GM23338 (cell line): ENCODE measurements at regions not wholly inside any gene's neighbourhood (a gene's known extent, or its start where the extent isn't known, plus 50 kb on each side); places are given as distances from the start of the nearest gene placed in this dataset.

Source experiments
- ATAC-seq: fragments of 200-7000 bp; cut with Tn5 transposase; 3 replicates; pipeline ENCODE4 v1.9.1; 2020
- DNase-seq: peaks from one replicate; pipeline ENCODE4 v3.0.0-alpha.2; 2015; ENCODE audit warnings: low spot score
- H2AFZ ChIP-seq: fragments of 200-600 bp; sonication (generic); 2 replicates; pipeline ENCODE4 v1.8.0; 2016; ENCODE audit warnings: antibody characterized with exemption, mild to moderate bottlenecking, moderate library complexity
- H3F3A ChIP-seq: fragments of 200-600 bp; sonication (generic); replicated peaks from 2 replicates; pipeline ENCODE4 v1.8.0; 2017; ENCODE audit warnings: antibody characterized with exemption, mixed run types, low read depth
- H3K27ac ChIP-seq: fragments of 200-600 bp; sonication (generic); 2 replicates; pipeline ENCODE4 v1.6.1; 2016; ENCODE audit warnings: low read depth
- H3K27me3 ChIP-seq: fragments of 200-600 bp; sonication (generic); 2 replicates; pipeline ENCODE4 v1.8.0; 2016; ENCODE audit warnings: mild to moderate bottlenecking, mixed run types, moderate library complexity; ENCODE audit not compliant: insufficient read depth
- H3K36me3 ChIP-seq: fragments of 200-600 bp; sonication (generic); 2 replicates; pipeline ENCODE4 v1.8.0; 2016; ENCODE audit warnings: mild to moderate bottlenecking; ENCODE audit not compliant: insufficient read depth
- H3K4me1 ChIP-seq: fragments of 200-600 bp; sonication (generic); 2 replicates; pipeline ENCODE4 v1.8.0; 2016; ENCODE audit warnings: mild to moderate bottlenecking, moderate library complexity; ENCODE audit not compliant: insufficient read depth
- H3K4me2 ChIP-seq: fragments of 200-600 bp; sonication (generic); 2 replicates; pipeline ENCODE4 v1.7.1; 2017; ENCODE audit warnings: mixed run types
- H3K4me3 ChIP-seq: fragments of 200-600 bp; sonication (generic); 2 replicates; pipeline ENCODE4 v1.6.1; 2016; ENCODE audit warnings: mixed run types
- H3K79me2 ChIP-seq: fragments of 200-600 bp; sonication (generic); replicated peaks from 2 replicates; pipeline ENCODE4 v1.8.0; 2017; ENCODE audit warnings: mild to moderate bottlenecking; ENCODE audit not compliant: insufficient read depth
- H3K9me2 ChIP-seq: fragments of 200-600 bp; sonication (generic); 2 replicates; pipeline ENCODE4 v1.8.0; 2017; ENCODE audit not compliant: insufficient read depth
- H4K20me1 ChIP-seq: fragments of 200-600 bp; sonication (generic); replicated peaks from 2 replicates; pipeline ENCODE4 v1.8.0; 2017; ENCODE audit warnings: mild to moderate bottlenecking; ENCODE audit not compliant: insufficient read depth
- H3K27ac Mint-ChIP-seq: 2 replicates; pipeline ENCODE4 v1.8.0; 2020; ENCODE audit warnings: inconsistent platforms, mild to moderate bottlenecking, moderate library complexity, mixed read lengths
- H3K27me3 Mint-ChIP-seq: 3 replicates; pipeline ENCODE4 v1.8.0; 2022; ENCODE audit warnings: low read depth, mild to moderate bottlenecking, moderate library complexity, mixed read lengths, inconsistent platforms; ENCODE audit not compliant: insufficient read depth, poor library complexity
- H3K36me3 Mint-ChIP-seq: 3 replicates; pipeline ENCODE4 v1.8.0; 2021; ENCODE audit warnings: low read depth, mild to moderate bottlenecking, inconsistent platforms, moderate library complexity, mixed read lengths
- H3K4me1 Mint-ChIP-seq: 3 replicates; pipeline ENCODE4 v1.8.0; 2020; ENCODE audit warnings: mild to moderate bottlenecking, inconsistent platforms, mixed read lengths
- H3K4me3 Mint-ChIP-seq: 3 replicates; pipeline ENCODE4 v1.8.0; 2021; ENCODE audit warnings: moderate library complexity, mild to moderate bottlenecking, inconsistent platforms, mixed read lengths
- H3K9me3 Mint-ChIP-seq: 3 replicates; pipeline ENCODE4 v1.8.0; 2020; ENCODE audit warnings: moderate library complexity, mild to moderate bottlenecking, inconsistent platforms, mixed read lengths
- EZH2 ChIP-seq: fragments of 200-600 bp; sonication (generic); IDR thresholded peaks from one replicate; pipeline ENCODE4 v1.8.0; 2017; ENCODE audit warnings: antibody characterized with exemption, mild to moderate bottlenecking, low read depth; ENCODE audit not compliant: unreplicated experiment
- POLR2AphosphoS5 ChIP-seq: IDR thresholded peaks from 2 replicates; pipeline ENCODE4 v1.6.1; 2016; ENCODE audit warnings: antibody characterized with exemption, low read depth
- STAT1 ChIP-seq: IDR thresholded peaks from one replicate; pipeline ENCODE4 v1.6.1; 2016; ENCODE audit warnings: antibody characterized with exemption; ENCODE audit not compliant: unreplicated experiment
- ZNF331 ChIP-seq: fragments of 250-450 bp; sonication (Bioruptor Pico); IDR thresholded peaks from 2 replicates; pipeline ENCODE4 v1.5.0; 2020; ENCODE audit warnings: low read depth, mild to moderate bottlenecking, moderate library complexity
- TF ChIP-seq, protein P1 (sequence below): fragments of 250-450 bp; sonication (Bioruptor Pico); IDR thresholded peaks from 2 replicates; pipeline ENCODE4 v1.5.0; 2020; ENCODE audit warnings: mild to moderate bottlenecking, moderate library complexity
- TF ChIP-seq, protein P2 (sequence below), 2 experiments: fragments of 200-600 bp in 1 of 2; sonication (generic) in 1 of 2; conservative IDR thresholded peaks; 2 replicates each; pipeline versions ENCODE4 v1.5.1 to v1.6.1; 2016 to 2017; ENCODE audit warnings: antibody characterized with exemption in 2 of 2, low read depth in 2 of 2, mild to moderate bottlenecking in 2 of 2, moderate library complexity in 1 of 2
- TF ChIP-seq, protein P3 (sequence below): IDR thresholded peaks from 2 replicates; pipeline ENCODE4 v1.6.1; 2016; ENCODE audit warnings: antibody characterized with exemption

DNA sequence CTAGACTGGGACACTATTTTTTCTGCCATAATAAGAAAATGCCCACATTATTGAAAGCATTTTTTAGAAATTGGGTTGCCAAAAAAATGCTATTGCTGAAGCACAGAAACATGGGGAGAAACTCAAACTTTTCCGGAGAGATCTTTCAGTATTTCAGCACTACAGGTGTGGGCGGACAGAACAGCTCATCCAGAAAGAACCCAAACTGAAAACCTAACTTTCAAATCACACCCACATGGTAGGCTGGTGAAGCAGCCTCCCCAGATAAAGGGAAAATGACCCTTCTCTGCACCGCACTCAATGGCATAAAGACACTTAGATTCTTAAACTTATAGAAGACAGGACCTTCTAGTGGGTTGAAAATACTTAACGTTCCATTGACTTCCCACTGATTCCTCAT is 62.3 kb upstream of the TMPO start (continued):
- TF ChIP-seq, protein P1, sequence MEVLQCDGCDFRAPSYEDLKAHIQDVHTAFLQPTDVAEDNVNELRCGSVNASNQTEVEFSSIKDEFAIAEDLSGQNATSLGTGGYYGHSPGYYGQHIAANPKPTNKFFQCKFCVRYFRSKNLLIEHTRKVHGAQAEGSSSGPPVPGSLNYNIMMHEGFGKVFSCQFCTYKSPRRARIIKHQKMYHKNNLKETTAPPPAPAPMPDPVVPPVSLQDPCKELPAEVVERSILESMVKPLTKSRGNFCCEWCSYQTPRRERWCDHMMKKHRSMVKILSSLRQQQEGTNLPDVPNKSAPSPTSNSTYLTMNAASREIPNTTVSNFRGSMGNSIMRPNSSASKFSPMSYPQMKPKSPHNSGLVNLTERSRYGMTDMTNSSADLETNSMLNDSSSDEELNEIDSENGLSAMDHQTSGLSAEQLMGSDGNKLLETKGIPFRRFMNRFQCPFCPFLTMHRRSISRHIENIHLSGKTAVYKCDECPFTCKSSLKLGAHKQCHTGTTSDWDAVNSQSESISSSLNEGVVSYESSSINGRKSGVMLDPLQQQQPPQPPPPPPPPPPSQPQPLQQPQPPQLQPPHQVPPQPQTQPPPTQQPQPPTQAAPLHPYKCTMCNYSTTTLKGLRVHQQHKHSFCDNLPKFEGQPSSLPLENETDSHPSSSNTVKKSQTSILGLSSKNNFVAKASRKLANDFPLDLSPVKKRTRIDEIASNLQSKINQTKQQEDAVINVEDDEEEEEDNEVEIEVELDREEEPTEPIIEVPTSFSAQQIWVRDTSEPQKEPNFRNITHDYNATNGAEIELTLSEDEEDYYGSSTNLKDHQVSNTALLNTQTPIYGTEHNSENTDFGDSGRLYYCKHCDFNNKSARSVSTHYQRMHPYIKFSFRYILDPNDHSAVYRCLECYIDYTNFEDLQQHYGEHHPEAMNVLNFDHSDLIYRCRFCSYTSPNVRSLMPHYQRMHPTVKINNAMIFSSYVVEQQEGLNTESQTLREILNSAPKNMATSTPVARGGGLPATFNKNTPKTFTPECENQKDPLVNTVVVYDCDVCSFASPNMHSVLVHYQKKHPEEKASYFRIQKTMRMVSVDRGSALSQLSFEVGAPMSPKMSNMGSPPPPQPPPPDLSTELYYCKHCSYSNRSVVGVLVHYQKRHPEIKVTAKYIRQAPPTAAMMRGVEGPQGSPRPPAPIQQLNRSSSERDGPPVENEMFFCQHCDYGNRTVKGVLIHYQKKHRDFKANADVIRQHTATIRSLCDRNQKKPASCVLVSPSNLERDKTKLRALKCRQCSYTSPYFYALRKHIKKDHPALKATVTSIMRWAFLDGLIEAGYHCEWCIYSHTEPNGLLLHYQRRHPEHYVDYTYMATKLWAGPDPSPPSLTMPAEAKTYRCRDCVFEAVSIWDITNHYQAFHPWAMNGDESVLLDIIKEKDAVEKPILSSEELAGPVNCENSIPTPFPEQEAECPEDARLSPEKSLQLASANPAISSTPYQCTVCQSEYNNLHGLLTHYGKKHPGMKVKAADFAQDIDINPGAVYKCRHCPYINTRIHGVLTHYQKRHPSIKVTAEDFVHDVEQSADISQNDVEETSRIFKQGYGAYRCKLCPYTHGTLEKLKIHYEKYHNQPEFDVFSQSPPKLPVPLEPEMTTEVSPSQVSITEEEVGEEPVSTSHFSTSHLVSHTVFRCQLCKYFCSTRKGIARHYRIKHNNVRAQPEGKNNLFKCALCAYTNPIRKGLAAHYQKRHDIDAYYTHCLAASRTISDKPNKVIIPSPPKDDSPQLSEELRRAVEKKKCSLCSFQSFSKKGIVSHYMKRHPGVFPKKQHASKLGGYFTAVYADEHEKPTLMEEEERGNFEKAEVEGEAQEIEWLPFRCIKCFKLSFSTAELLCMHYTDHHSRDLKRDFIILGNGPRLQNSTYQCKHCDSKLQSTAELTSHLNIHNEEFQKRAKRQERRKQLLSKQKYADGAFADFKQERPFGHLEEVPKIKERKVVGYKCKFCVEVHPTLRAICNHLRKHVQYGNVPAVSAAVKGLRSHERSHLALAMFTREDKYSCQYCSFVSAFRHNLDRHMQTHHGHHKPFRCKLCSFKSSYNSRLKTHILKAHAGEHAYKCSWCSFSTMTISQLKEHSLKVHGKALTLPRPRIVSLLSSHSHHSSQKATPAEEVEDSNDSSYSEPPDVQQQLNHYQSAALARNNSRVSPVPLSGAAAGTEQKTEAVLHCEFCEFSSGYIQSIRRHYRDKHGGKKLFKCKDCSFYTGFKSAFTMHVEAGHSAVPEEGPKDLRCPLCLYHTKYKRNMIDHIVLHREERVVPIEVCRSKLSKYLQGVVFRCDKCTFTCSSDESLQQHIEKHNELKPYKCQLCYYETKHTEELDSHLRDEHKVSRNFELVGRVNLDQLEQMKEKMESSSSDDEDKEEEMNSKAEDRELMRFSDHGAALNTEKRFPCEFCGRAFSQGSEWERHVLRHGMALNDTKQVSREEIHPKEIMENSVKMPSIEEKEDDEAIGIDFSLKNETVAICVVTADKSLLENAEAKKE = no peak
- TF ChIP-seq EZH2 (no peak), ZNF331 (CRISPR knock-in tag) (no peak), POLR2AphosphoS5 (no peak)
- TF ChIP-seq, protein P2, sequence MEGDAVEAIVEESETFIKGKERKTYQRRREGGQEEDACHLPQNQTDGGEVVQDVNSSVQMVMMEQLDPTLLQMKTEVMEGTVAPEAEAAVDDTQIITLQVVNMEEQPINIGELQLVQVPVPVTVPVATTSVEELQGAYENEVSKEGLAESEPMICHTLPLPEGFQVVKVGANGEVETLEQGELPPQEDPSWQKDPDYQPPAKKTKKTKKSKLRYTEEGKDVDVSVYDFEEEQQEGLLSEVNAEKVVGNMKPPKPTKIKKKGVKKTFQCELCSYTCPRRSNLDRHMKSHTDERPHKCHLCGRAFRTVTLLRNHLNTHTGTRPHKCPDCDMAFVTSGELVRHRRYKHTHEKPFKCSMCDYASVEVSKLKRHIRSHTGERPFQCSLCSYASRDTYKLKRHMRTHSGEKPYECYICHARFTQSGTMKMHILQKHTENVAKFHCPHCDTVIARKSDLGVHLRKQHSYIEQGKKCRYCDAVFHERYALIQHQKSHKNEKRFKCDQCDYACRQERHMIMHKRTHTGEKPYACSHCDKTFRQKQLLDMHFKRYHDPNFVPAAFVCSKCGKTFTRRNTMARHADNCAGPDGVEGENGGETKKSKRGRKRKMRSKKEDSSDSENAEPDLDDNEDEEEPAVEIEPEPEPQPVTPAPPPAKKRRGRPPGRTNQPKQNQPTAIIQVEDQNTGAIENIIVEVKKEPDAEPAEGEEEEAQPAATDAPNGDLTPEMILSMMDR (conservative IDR thresholded peaks at IDR 0.05; ENCODE audit: low read depth in 2 of 2) = no peak

DNA sequence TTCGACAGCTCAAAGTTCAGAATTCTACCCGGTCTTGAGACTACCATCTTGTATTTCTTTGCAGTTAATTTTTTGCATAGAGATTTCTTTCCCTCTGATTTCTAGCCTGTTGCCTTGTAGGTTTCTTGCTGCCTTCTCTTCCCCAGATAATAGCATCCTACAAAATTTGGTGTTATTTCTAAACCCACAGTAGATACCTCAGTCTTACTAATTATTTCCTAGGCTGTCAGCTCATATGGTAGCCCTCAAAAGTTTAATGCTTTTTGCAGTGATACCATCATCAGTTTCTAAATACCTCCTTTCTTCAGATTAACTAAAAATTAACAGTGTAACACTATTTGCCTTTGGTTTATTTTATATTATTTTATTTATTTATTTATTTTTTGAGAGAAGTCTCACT is 61.9 kb upstream of the TMPO start:
- Histone ChIP-seq H3K4me3 (no peak overlapping the region), H2AFZ (no peak overlapping the region), H4K20me1 (no peaks in the 10 kb centered on the region), H3K4me1 (peaks cover 7% of the 10 kb centered on the region; the same call in 1 of the 2 replicates), H3K27ac (no peak overlapping the region), H3K4me2 (no peak overlapping the region), H3K9me2 (no peaks in the 10 kb centered on the region), H3K79me2 (no peaks in the 10 kb centered on the region), H3F3A (peaks cover 4% of the 10 kb centered on the region; the same call in 1 of the 2 replicates), H3K27me3 (peaks cover 7% of the 10 kb centered on the region; the same call in 1 of the 2 replicates), H3K36me3 (no peaks in the 10 kb centered on the region)
- Mint-ChIP-seq H3K36me3 (peaks cover 3% of the 10 kb centered on the region; the same call in 1 of the 3 replicates), H3K27ac (no peak overlapping the region), H3K4me1 (peaks cover 8% of the 10 kb centered on the region; the same call in 2 of the 3 replicates), H3K4me3 (no peak overlapping the region), H3K27me3 (peaks cover 10% of the 10 kb centered on the region), H3K9me3 (no peaks in the 10 kb centered on the region)
- DNase-seq (no peak), ATAC-seq (no peak)
- no peak for TF ChIP-seq STAT1
- TF ChIP-seq, protein P2 (conservative IDR thresholded peaks at IDR 0.05; ENCODE audit: low read depth in 2 of 2) = no peak
- TF ChIP-seq, protein P3, sequence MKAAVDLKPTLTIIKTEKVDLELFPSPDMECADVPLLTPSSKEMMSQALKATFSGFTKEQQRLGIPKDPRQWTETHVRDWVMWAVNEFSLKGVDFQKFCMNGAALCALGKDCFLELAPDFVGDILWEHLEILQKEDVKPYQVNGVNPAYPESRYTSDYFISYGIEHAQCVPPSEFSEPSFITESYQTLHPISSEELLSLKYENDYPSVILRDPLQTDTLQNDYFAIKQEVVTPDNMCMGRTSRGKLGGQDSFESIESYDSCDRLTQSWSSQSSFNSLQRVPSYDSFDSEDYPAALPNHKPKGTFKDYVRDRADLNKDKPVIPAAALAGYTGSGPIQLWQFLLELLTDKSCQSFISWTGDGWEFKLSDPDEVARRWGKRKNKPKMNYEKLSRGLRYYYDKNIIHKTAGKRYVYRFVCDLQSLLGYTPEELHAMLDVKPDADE = no peak
